NCI-H1930 (cell line): ENCODE measurements at regions not wholly inside any gene's neighbourhood (a gene's known extent, or its start where the extent isn't known, plus 50 kb on each side); places are given as distances from the start of the nearest gene placed in this dataset.

Experiments used
- DNase-seq, 2 experiments: peaks; one replicate each; lab custom pipeline; 2025; lab: John Stamatoyannopoulos, UW

- no peak for DNase-seq
These were observed 54.2 kb downstream of the S1PR1 start for GRCh38 chr1:101290922-101291561.

- DNase-seq = peak in 1 of 2 experiments; percentile 8
These were observed 55.0 kb downstream of the S1PR1 start for GRCh38 chr1:101291562-101292380.

- no peak for DNase-seq
These were observed 56.7 kb downstream of the S1PR1 start for GRCh38 chr1:101293461-101294051.

- no peak for DNase-seq
These were observed 58.4 kb downstream of the S1PR1 start for GRCh38 chr1:101295209-101295608.

GRCh38 chr1:101298663-101299062 lies 61.8 kb downstream of the S1PR1 start:
- no peak for DNase-seq

GRCh38 chr1:101299141-101299540 lies 62.3 kb downstream of the S1PR1 start:
- no peak for DNase-seq

GRCh38 chr1:101299710-101300109 lies 62.9 kb downstream of the S1PR1 start:
- no peak for DNase-seq

GRCh38 chr1:101300916-101301315 lies 64.1 kb downstream of the S1PR1 start:
- no peak for DNase-seq

GRCh38 chr1:101301446-101302057 lies 64.7 kb downstream of the S1PR1 start:
- no peak for DNase-seq

- DNase-seq = no peak
These were observed 66.2 kb downstream of the S1PR1 start for GRCh38 chr1:101302831-101303511.

- no peak for DNase-seq
These were observed 71.3 kb downstream of the S1PR1 start for GRCh38 chr1:101307985-101308689.

- DNase-seq = no peak
These were observed 72.1 kb downstream of the S1PR1 start for GRCh38 chr1:101308935-101309333.

- DNase-seq = no peak
These were observed 72.8 kb downstream of the S1PR1 start for GRCh38 chr1:101309334-101310311.

GRCh38 chr1:101310506-101310905 lies 73.7 kb downstream of the S1PR1 start:
- no peak for DNase-seq

- DNase-seq = no peak
These were observed 74.5 kb downstream of the S1PR1 start for GRCh38 chr1:101311146-101311920.

GRCh38 chr1:101312147-101312546 lies 75.3 kb downstream of the S1PR1 start:
- DNase-seq = no peak

GRCh38 chr1:101313356-101313755 lies 76.5 kb downstream of the S1PR1 start:
- DNase-seq = no peak

- no peak for DNase-seq
These were observed 77.4 kb downstream of the S1PR1 start for GRCh38 chr1:101314244-101314643.

- peak; percentile 47 to 65 for DNase-seq
These were observed 79.4 kb downstream of the S1PR1 start for GRCh38 chr1:101316256-101316655.
